ENCODE measurements at regions not wholly inside any gene's neighbourhood (a gene's known extent, or its start where the extent isn't known, plus 50 kb on each side); places are given as distances from the start of the nearest gene placed in this dataset.

DNA sequence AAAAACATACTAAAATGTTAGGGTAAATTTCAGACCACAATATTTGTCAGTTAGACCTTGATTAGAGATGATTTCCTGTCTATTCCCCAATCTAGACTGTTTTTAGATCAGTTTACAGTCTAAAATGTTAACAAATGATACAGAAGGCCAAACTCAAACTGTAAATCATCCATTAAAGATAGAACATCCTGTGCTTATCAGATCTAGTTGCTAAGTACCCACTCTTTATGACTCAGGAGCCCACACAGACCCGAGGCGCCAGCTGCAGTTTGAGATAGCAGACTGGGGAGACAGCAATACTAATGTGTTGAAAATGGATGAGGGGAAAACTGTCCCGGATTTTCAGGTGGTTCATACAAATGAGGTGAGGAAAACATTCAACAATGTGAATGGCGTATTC is 113.3 kb downstream of the SCG2 start (continued):
- TF ChIP-seq, protein P1, sequence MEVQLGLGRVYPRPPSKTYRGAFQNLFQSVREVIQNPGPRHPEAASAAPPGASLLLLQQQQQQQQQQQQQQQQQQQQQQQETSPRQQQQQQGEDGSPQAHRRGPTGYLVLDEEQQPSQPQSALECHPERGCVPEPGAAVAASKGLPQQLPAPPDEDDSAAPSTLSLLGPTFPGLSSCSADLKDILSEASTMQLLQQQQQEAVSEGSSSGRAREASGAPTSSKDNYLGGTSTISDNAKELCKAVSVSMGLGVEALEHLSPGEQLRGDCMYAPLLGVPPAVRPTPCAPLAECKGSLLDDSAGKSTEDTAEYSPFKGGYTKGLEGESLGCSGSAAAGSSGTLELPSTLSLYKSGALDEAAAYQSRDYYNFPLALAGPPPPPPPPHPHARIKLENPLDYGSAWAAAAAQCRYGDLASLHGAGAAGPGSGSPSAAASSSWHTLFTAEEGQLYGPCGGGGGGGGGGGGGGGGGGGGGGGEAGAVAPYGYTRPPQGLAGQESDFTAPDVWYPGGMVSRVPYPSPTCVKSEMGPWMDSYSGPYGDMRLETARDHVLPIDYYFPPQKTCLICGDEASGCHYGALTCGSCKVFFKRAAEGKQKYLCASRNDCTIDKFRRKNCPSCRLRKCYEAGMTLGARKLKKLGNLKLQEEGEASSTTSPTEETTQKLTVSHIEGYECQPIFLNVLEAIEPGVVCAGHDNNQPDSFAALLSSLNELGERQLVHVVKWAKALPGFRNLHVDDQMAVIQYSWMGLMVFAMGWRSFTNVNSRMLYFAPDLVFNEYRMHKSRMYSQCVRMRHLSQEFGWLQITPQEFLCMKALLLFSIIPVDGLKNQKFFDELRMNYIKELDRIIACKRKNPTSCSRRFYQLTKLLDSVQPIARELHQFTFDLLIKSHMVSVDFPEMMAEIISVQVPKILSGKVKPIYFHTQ (CRISPR knock-in tag; IDR thresholded peaks at IDR 0.05), result no peak
- TF ChIP-seq NR3C1 (CRISPR knock-in tag; conservative IDR thresholded peaks at IDR 0.05; ENCODE audit: low read depth) (no peak), CREB1 (CRISPR knock-in tag; IDR thresholded peaks at IDR 0.05) (no peak), RELA (CRISPR knock-in tag; IDR thresholded peaks at IDR 0.05; ENCODE audit: borderline replicate concordance) (no peak), ZNF232 (CRISPR knock-in tag; IDR thresholded peaks at IDR 0.05) (no peak), ETV6 (CRISPR knock-in tag; IDR thresholded peaks at IDR 0.05) (no peak), EMX1 (CRISPR knock-in tag; IDR thresholded peaks at IDR 0.05) (no peak)
- TF ChIP-seq, protein P2, sequence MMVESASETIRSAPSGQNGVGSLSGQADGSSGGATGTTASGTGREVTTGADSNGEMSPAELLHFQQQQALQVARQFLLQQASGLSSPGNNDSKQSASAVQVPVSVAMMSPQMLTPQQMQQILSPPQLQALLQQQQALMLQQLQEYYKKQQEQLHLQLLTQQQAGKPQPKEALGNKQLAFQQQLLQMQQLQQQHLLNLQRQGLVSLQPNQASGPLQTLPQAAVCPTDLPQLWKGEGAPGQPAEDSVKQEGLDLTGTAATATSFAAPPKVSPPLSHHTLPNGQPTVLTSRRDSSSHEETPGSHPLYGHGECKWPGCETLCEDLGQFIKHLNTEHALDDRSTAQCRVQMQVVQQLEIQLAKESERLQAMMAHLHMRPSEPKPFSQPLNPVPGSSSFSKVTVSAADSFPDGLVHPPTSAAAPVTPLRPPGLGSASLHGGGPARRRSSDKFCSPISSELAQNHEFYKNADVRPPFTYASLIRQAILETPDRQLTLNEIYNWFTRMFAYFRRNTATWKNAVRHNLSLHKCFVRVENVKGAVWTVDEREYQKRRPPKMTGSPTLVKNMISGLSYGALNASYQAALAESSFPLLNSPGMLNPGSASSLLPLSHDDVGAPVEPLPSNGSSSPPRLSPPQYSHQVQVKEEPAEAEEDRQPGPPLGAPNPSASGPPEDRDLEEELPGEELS (CRISPR knock-in tag; IDR thresholded peaks at IDR 0.05), result no peak
- TF ChIP-seq, protein P3, sequence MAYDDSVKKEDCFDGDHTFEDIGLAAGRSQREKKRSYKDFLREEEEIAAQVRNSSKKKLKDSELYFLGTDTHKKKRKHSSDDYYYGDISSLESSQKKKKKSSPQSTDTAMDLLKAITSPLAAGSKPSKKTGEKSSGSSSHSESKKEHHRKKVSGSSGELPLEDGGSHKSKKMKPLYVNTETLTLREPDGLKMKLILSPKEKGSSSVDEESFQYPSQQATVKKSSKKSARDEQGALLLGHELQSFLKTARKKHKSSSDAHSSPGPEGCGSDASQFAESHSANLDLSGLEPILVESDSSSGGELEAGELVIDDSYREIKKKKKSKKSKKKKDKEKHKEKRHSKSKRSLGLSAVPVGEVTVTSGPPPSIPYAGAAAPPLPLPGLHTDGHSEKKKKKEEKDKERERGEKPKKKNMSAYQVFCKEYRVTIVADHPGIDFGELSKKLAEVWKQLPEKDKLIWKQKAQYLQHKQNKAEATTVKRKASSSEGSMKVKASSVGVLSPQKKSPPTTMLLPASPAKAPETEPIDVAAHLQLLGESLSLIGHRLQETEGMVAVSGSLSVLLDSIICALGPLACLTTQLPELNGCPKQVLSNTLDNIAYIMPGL (CRISPR knock-in tag; IDR thresholded peaks at IDR 0.05), result no peak

DNA sequence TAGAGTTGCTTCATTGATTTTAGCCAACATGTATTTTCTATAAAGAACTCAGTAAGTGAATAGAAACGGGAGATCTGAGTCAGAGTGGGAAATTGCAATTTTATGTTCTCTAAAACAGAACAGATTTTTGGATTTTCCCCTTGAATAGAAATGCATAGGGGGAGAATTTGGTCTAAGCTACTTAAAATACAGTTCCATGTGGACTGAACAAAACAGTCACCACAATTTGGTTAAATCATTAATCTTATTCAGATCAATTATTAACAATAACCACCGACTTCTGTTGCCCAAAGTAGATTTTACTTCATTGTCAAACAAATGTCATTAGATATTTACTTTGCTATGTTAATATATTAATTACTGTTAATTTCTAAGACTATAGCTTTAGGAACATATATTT is 107.7 kb downstream of the SCG2 start:
- Mint-ChIP-seq H3K27me3 (ENCODE audit: low read depth) (no peaks in the 10 kb centered on the region; the same call in 1 of the 2 replicates), H3K4me1 (no peaks in the 10 kb centered on the region), H3K27ac (no peak overlapping the region), H3K4me3 (no peak overlapping the region), H3K9me3 (peaks cover 17% of the 10 kb centered on the region), H3K36me3 (no peaks in the 10 kb centered on the region)
- DNase-seq (ENCODE audit: low spot score) (no peak), ATAC-seq (no peak)
- POLR2A ChIA-PET, result no interaction called here
- CTCF ChIA-PET, result no interaction called here
- TF ChIP-seq, protein P4, sequence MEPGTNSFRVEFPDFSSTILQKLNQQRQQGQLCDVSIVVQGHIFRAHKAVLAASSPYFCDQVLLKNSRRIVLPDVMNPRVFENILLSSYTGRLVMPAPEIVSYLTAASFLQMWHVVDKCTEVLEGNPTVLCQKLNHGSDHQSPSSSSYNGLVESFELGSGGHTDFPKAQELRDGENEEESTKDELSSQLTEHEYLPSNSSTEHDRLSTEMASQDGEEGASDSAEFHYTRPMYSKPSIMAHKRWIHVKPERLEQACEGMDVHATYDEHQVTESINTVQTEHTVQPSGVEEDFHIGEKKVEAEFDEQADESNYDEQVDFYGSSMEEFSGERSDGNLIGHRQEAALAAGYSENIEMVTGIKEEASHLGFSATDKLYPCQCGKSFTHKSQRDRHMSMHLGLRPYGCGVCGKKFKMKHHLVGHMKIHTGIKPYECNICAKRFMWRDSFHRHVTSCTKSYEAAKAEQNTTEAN (CRISPR knock-in tag; IDR thresholded peaks at IDR 0.05), result no peak
- no peak for TF ChIP-seq ZNF138 (CRISPR knock-in tag; conservative IDR thresholded peaks at IDR 0.05)
- no peak for TF ChIP-seq TCF7 (CRISPR knock-in tag; IDR thresholded peaks at IDR 0.05; ENCODE audit: low read depth)
- TF ChIP-seq, protein P5, sequence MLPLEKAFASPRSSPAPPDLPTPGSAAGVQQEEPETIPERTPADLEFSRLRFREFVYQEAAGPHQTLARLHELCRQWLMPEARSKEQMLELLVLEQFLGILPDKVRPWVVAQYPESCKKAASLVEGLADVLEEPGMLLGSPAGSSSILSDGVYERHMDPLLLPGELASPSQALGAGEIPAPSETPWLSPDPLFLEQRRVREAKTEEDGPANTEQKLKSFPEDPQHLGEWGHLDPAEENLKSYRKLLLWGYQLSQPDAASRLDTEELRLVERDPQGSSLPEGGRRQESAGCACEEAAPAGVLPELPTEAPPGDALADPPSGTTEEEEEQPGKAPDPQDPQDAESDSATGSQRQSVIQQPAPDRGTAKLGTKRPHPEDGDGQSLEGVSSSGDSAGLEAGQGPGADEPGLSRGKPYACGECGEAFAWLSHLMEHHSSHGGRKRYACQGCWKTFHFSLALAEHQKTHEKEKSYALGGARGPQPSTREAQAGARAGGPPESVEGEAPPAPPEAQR (CRISPR knock-in tag; IDR thresholded peaks at IDR 0.05), result no peak
- TF ChIP-seq, protein P6, sequence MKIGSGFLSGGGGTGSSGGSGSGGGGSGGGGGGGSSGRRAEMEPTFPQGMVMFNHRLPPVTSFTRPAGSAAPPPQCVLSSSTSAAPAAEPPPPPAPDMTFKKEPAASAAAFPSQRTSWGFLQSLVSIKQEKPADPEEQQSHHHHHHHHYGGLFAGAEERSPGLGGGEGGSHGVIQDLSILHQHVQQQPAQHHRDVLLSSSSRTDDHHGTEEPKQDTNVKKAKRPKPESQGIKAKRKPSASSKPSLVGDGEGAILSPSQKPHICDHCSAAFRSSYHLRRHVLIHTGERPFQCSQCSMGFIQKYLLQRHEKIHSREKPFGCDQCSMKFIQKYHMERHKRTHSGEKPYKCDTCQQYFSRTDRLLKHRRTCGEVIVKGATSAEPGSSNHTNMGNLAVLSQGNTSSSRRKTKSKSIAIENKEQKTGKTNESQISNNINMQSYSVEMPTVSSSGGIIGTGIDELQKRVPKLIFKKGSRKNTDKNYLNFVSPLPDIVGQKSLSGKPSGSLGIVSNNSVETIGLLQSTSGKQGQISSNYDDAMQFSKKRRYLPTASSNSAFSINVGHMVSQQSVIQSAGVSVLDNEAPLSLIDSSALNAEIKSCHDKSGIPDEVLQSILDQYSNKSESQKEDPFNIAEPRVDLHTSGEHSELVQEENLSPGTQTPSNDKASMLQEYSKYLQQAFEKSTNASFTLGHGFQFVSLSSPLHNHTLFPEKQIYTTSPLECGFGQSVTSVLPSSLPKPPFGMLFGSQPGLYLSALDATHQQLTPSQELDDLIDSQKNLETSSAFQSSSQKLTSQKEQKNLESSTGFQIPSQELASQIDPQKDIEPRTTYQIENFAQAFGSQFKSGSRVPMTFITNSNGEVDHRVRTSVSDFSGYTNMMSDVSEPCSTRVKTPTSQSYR (CRISPR knock-in tag; IDR thresholded peaks at IDR 0.05), result no peak
- TF ChIP-seq ETV6 (CRISPR knock-in tag; IDR thresholded peaks at IDR 0.05), result no peak
- no peak for TF ChIP-seq TP53 (CRISPR knock-in tag; IDR thresholded peaks at IDR 0.05)
- TF ChIP-seq GTF2I (CRISPR knock-in tag; conservative IDR thresholded peaks at IDR 0.05), result no peak
- TF ChIP-seq, protein P7, sequence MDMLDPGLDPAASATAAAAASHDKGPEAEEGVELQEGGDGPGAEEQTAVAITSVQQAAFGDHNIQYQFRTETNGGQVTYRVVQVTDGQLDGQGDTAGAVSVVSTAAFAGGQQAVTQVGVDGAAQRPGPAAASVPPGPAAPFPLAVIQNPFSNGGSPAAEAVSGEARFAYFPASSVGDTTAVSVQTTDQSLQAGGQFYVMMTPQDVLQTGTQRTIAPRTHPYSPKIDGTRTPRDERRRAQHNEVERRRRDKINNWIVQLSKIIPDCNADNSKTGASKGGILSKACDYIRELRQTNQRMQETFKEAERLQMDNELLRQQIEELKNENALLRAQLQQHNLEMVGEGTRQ (CRISPR knock-in tag; IDR thresholded peaks at IDR 0.05), result no peak
- no peak for TF ChIP-seq NFATC4 (CRISPR knock-in tag; IDR thresholded peaks at IDR 0.05)
- TF ChIP-seq, protein P8, sequence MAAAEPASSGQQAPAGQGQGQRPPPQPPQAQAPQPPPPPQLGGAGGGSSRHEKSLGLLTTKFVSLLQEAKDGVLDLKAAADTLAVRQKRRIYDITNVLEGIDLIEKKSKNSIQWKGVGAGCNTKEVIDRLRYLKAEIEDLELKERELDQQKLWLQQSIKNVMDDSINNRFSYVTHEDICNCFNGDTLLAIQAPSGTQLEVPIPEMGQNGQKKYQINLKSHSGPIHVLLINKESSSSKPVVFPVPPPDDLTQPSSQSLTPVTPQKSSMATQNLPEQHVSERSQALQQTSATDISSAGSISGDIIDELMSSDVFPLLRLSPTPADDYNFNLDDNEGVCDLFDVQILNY (CRISPR knock-in tag; IDR thresholded peaks at IDR 0.05), result no peak
- TF ChIP-seq, protein P9, sequence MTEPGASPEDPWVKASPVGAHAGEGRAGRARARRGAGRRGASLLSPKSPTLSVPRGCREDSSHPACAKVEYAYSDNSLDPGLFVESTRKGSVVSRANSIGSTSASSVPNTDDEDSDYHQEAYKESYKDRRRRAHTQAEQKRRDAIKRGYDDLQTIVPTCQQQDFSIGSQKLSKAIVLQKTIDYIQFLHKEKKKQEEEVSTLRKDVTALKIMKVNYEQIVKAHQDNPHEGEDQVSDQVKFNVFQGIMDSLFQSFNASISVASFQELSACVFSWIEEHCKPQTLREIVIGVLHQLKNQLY (CRISPR knock-in tag; IDR thresholded peaks at IDR 0.05), result no peak
- TF ChIP-seq, protein P10, sequence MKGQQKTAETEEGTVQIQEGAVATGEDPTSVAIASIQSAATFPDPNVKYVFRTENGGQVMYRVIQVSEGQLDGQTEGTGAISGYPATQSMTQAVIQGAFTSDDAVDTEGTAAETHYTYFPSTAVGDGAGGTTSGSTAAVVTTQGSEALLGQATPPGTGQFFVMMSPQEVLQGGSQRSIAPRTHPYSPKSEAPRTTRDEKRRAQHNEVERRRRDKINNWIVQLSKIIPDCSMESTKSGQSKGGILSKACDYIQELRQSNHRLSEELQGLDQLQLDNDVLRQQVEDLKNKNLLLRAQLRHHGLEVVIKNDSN (CRISPR knock-in tag; IDR thresholded peaks at IDR 0.05), result no peak
- no peak for TF ChIP-seq IRF2 (CRISPR knock-in tag; IDR thresholded peaks at IDR 0.05; ENCODE audit: borderline replicate concordance, low read depth)
